CD4-positive, alpha-beta T cell treated with Interleukin-15 for 1 hour (primary cell): ENCODE measurements at regions not wholly inside any gene's neighbourhood (a gene's known extent, or its start where the extent isn't known, plus 50 kb on each side); places are given as distances from the start of the nearest gene placed in this dataset.
"Not testable (repeated sequence)": the region's sequence is repeated elsewhere in the genome, so short reads cannot be mapped to it uniquely, and the experiment has no call there.

Experiments
- DNase-seq: peaks from one replicate; pipeline ENCODE4 v3.0.0-alpha.2; 2020

DNA sequence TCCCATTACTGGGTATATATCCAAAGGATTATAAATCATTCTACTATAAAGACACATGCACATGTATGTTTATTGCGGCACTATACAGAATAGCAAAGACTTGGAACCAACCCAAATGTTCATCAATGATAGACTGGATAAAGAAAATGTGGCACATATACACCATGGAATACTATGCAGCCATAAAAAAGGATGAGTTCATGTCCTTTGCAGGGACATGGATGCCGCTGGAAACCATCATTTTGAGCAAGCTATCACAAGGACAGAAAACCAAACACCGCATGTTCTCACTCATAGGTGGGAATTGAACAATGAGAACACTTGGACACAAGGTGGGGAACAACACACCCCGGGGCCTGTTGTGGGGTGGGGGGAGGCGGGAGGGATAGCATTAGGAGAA, 57.0 kb upstream of the NEUROD1 start:
- DNase-seq = not testable (repeated sequence)

- DNase-seq = no peak
These were observed 57.8 kb upstream of the NEUROD1 start for GRCh38 chr2:181738074-181738473.

DNA sequence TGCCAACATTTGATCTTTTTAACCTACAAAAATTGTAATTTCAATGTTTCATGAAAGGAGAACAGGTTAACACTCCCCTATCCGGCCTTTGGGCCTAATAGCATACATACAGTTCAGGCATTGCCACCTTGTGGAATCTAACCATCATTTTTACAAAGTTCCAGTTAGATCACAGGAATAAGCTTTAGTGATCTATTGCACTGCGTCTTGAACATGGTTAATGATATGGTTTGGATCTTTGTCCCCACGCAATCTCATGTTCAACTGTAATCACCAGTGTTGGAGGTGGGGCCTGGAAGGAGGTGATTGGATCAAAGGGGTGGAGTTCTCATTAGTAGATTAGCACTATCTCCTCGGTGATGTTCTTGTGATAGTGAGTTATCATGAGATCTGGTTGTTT, 58.2 kb upstream of the NEUROD1 start:
- DNase-seq = no peak

GRCh38 chr2:181741756-181742155, 61.4 kb upstream of the NEUROD1 start:
- DNase-seq = no peak

GRCh38 chr2:181742361-181742760, 62.0 kb upstream of the NEUROD1 start:
- no peak for DNase-seq

DNA sequence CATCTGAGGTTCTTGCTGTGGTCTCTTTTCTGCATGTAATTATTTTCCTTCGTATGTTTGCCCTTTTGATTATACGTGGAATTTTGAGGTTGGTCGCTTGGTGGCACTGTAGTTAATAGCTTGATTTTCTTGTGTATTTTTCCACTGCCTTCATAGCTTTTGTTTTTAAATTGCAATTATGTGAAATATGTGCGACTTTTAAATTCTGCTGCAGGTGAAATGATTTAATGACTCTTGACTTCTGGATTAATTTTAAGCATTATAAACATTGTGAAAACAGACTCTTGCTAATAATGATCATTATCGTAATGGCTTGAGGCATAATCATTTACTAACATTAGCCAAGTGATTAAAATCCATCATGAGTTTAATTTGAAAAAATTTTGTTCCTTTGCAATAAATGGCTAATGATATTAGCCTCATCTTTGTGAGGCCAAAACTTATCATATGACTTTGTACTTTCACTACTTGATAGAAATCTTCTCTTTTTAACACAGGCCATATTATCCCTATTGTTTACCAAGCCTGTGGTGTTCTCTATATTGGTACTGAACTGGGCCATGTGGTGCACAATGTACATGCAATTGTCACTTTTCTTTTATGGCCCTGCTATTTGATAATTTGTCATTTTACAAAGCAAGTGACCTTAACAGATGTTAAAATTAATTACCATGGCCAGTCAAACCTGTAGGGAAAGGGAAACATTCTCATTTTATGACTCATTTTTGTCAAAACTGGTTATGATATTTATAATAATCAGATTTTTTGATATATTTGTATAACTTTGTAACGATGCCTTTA, 62.8 kb upstream of the NEUROD1 start:
- no peak for DNase-seq

GRCh38 chr2:181743723-181744031, 63.4 kb upstream of the NEUROD1 start:
- no peak for DNase-seq

DNA sequence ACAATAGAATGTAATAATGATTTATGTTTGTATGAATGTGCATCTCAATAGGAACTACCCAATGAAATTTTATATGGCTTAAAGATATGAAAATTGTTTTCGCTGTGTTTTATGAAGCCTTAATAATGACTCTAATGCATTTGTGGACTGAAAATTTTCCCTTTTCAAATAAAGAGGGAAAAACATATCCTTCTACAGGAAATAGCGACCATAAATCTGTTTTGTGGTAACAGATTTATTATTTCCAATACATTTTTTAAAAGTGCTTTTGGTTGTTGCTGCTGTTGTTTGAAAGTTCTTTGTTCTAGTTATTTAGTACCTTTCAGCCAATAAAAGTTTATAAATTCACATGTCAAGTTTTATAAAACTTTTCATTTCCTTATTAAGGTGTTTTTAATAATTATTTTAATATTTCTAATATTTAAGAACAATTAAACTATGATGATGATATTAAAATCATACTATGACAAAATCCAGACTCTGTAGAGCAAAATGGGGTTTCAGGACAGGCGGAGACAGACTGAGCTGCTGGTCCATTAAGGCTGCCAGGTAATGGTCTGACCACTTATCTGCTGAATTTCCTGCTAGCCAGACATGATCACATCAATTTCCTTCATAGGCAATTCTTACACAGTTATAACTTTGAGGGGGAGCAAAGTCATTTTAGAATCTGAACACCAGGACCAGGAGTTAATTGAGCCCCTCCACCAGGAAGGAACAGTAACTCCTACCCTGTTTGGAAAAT, 65.7 kb upstream of the NEUROD1 start:
- no peak for DNase-seq

DNA sequence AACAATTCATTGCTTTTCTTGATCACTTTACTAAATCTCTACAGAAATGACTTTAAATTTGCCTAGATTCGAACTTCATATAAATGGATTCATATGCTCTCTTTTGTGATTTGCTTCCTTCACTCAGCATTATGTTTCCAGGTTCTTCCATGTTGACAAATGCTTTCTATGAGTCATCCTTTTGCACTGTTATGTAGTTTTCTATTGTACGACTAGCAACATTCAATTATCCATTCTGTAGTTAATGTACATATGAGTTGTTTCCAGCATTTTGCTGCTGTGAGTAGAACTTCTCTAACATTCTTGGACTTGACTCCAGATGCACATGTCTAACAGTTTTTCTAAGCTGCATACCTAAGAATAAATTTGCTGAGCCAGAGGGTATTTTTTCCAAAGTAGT, 66.5 kb upstream of the NEUROD1 start:
- DNase-seq = no peak

- no peak for DNase-seq
These were observed 70.0 kb upstream of the NEUROD1 start for GRCh38 chr2:181750305-181750704.

DNA sequence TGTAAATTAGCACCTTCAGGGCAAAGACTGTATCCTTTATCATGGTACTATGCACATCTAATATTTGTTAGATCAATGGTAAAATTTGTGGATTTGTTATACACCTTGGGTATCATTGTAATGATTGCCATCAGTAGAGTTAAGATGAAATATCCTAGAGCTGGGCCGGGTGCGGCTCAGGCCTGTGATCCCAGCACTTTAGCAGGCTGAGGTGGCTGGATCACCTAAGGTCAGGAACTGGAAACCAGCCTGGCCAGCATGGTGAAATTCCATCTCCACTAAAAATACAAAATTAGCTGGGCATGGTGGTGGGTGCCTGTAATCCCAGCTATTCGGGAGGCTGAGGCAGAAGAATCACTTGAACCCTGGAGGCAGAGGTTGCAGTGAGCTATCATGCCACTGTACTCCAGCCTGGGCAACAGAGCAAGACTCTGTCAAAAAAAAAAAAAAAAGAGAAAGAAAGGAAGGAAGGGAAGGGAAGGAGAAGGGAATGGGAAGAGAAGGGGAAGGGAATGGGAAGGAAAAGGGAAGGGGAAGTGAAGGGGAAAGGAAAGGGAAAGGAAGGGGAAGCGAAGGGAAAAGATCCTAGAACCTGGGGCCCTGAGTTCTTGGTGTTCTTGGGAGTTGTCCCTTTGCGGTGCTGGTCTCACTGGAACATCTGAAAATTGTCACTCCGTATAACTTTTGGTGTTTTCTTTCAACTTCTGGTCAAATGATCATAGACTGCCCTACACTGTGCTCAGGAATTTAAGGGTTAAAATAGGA, 71.1 kb upstream of the NEUROD1 start:
- DNase-seq = no peak

DNA sequence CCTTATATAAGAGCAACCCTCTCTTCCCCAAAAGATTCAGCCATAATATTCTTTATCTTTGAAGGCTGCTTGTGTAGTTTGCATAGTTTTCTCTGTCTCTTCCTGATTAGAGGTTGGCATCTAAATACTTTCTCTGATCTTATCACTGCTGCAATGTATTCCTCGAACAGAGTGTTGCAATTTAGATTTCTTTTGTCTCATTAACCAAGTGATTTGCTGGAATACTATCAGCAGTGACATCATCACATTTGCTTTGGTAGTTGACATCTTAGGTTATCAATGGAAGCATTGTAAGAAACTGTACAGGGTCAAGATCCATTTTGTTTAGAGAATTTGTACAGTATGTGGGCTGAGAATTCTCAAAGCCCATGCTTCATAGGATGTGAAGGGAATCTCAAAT, 72.0 kb upstream of the NEUROD1 start:
- no peak for DNase-seq

DNA sequence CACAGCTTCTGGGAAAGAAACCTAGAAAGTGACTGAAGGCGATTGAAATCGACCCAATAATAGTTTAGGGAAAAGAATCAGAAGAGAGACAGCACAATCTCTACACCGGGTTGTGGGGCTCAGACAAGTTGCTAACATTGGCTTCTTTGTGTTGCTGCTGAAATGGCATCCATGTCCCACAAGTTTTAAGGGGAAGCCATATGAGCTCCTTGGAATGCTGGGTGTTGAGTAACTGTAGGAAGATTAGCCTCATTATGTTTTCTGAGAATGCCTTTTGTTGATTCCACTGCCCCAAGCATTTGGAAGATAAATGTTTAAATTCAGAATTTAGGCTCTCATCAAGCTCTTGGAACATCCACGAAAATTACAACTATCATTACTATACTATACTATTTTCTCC, 73.4 kb upstream of the NEUROD1 start:
- DNase-seq = no peak

GRCh38 chr2:181754105-181754504, 73.8 kb upstream of the NEUROD1 start:
- no peak for DNase-seq

DNA sequence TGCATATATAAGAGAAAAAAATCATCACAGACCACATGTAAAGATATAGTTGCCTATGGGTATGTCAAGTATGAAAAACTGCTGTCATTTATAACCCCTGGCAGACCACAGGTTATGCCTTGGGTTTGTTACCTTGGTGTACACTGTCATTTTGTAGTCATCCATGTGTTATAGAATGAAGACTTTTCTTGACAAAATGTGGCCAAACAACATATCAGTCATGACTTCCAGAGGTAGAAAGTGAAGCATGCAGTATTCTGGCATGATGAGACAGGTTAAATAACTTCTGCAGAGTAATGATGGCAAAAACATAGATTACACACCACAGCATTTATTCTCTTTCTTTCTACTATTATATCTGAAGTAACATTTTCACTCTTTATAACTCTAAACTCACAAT, 74.9 kb upstream of the NEUROD1 start:
- no peak for DNase-seq

DNA sequence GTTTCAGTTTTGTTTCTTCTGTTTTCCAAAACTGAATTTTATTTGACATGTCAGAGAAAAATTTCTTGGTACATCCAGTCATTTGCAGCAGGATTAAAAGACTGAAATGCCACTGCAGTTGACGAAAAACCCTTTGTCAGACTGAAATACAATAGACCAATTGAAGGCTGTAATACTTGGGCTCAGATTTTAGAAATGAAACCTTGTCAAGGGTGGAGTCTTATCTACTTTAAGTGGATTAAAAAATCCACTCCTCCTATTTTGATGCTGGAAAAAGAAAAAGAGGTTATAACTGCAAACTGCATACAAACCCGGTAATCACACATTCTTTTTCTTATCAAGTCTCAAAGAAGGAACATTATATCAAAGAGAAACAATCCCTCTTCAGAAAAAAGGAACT, 80.2 kb upstream of the NEUROD1 start:
- no peak for DNase-seq

DNA sequence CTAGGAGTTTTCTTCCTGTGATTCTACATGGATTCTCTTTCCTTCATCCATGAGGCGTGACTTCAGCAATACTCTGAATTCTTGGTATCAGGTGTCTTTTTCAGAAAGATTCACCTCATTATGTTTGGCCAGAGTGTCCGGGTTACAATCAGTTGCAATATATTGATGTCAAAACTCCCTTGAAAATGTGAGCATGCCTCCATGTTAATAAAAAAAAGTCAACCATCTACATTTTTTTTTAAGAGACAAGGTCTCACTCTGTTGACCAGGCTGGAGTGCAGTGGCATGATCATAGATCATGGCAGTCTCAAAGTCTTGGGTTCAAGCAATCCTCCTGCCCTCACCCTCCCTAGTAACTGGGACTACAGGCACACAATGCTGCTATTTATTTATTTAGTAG, 80.9 kb upstream of the NEUROD1 start:
- DNase-seq = no peak

DNA sequence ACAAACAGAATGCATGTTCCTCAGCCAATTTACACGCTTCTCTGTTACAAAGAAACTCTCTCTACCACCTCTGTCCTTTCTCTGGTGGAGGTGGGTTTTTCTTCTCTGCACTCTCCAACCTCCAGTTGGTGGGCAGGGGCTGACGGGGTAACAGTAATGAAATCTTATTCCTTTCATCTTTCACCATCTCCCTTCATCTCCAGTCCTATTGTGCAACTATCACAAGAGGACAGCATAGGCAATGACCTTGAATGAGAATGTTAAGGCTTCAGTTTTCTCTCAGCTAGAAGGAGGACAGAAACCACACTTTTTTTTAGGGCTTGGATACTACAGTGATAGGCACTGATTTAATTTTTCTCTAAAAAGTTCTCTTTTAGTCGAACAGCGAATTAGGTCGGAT, 81.7 kb upstream of the NEUROD1 start:
- DNase-seq = no peak

GRCh38 chr2:181762848-181763247, 82.5 kb upstream of the NEUROD1 start:
- DNase-seq = no peak

DNA sequence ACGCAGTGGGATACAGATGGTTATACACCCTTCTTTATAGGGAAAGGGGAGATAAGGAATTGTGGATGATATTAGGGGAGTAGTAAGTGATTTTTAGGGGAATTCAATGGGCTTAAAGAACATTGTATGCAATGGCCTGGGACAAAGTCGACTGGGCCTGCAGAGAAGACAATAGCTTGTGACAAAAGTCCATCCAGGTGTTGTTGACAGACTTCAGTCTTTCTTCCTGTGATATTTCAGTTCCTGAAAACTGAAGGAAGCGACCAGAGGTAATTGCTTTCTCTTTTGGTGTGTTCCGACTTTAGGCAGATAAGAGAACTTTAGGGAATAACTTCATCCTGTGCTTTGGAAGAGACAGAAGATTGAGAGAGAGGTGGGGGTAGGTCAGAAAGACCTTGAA, 83.1 kb upstream of the NEUROD1 start:
- DNase-seq = no peak

- no peak for DNase-seq
These were observed 84.0 kb upstream of the NEUROD1 start for GRCh38 chr2:181764095-181764963.

DNA sequence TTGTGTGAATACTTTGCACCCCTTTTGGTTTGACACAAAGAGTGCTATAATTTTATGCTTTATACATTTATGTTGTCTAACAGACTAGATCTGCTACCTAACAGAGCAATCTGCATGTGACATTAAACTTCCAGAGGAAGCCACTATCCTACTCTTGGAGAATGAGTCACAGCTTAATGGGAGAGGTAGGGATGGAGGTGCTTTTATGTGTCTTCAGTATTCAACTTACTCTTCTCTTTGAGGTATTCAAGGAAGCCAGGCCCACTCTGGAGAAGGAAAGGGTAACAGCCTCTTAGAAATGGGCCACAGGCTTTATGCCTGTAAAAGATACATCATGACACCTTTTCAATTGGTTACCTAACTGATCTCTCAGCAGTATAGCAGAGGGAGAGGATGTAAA, 85.8 kb upstream of the NEUROD1 start:
- DNase-seq = no peak

DNA sequence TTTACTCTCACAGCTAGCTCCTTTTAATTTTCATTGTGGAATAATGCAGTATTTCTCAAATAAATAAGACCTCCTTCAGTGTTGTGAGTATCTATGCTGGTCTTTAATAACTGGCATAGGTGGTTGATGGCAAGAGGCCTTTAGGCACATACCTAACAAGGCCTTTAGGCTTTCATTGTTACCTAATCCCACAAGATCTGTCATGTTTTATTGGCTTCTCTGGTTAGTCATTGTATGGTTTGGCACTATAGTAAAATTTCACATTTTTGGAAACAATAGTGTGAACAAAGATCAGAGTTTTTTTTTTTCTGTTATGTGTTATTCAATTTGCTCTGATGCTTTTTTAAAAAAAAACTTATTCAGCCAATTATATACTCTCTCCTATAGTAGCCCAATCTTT, 89.8 kb upstream of the NEUROD1 start:
- no peak for DNase-seq
